ENCODE measurements at regions not wholly inside any gene's neighbourhood (a gene's known extent, or its start where the extent isn't known, plus 50 kb on each side); places are given as distances from the start of the nearest gene placed in this dataset.

GRCh38 chr14:87432698-87433097, 560.3 kb downstream of the GALC start:
- H3K9me3 ChIP-seq, result peaks cover 0 to 4% of the 10 kb centered on the region in 2 donors
- TF ChIP-seq POLR2AphosphoS5 (IDR thresholded peaks at IDR 0.05) (no peak), CTCF (IDR thresholded peaks at IDR 0.05) (no peak), POLR2A (IDR thresholded peaks at IDR 0.05) (no peak)
- no peak overlapping the region for H3K27ac ChIP-seq
- no peak overlapping the region for H3K4me3 ChIP-seq
- intact Hi-C loops (cut with DNase I; ENCODE audit: low total_unique reads), result no loop called here
- no peaks in the 10 kb centered on the region for H3K27me3 ChIP-seq
- DNase-seq (ENCODE audit: low spot score in 2 of 2), result no peak
- H3K4me1 ChIP-seq, result no peaks in the 10 kb centered on the region
- H3K36me3 ChIP-seq, result no peaks in the 10 kb centered on the region

GRCh38 chr14:87430810-87431209, 562.2 kb downstream of the GALC start:
- H3K27me3 ChIP-seq, result no peaks in the 10 kb centered on the region
- no peak for DNase-seq (ENCODE audit: low spot score in 2 of 2)
- TF ChIP-seq POLR2A (IDR thresholded peaks at IDR 0.05) (no peak), CTCF (IDR thresholded peaks at IDR 0.05) (no peak), POLR2AphosphoS5 (IDR thresholded peaks at IDR 0.05) (no peak)
- no peak overlapping the region for H3K27ac ChIP-seq
- no peaks in the 10 kb centered on the region for H3K4me1 ChIP-seq
- no peak overlapping the region for H3K4me3 ChIP-seq
- H3K9me3 ChIP-seq, result peaks cover 0 to 4% of the 10 kb centered on the region in 2 donors
- no peaks in the 10 kb centered on the region for H3K36me3 ChIP-seq
- intact Hi-C loops (cut with DNase I; ENCODE audit: low total_unique reads), result no loop called here

- Histone ChIP-seq H3K4me1 (no peaks in the 10 kb centered on the region), H3K27me3 (no peaks in the 10 kb centered on the region), H3K27ac (no peak overlapping the region), H3K36me3 (no peaks in the 10 kb centered on the region), H3K9me3 (peaks cover 0 to 4% of the 10 kb centered on the region in 2 donors), H3K4me3 (no peak overlapping the region)
- TF ChIP-seq CTCF (IDR thresholded peaks at IDR 0.05) (no peak), POLR2AphosphoS5 (IDR thresholded peaks at IDR 0.05) (no peak), POLR2A (IDR thresholded peaks at IDR 0.05) (no peak)
- intact Hi-C loops (cut with DNase I; ENCODE audit: low total_unique reads), result no loop called here
- no peak for DNase-seq (ENCODE audit: low spot score in 2 of 2)
These were observed 562.8 kb downstream of the GALC start for GRCh38 chr14:87430214-87430613.

- H3K27me3 ChIP-seq, result no peaks in the 10 kb centered on the region
- no peak overlapping the region for H3K27ac ChIP-seq
- peaks cover 4 to 5% of the 10 kb centered on the region in 2 donors for H3K9me3 ChIP-seq
- no peak for DNase-seq (ENCODE audit: low spot score in 2 of 2)
- intact Hi-C loops (cut with DNase I; ENCODE audit: low total_unique reads), result no loop called here
- H3K36me3 ChIP-seq, result no peaks in the 10 kb centered on the region
- TF ChIP-seq POLR2AphosphoS5 (IDR thresholded peaks at IDR 0.05) (no peak), CTCF (IDR thresholded peaks at IDR 0.05) (no peak), POLR2A (IDR thresholded peaks at IDR 0.05) (no peak)
- no peaks in the 10 kb centered on the region for H3K4me1 ChIP-seq
- H3K4me3 ChIP-seq, result no peak overlapping the region
These were observed 573.1 kb downstream of the GALC start for GRCh38 chr14:87419925-87420324.

GRCh38 chr14:87411370-87411769, 581.6 kb downstream of the GALC start:
- no peaks in the 10 kb centered on the region for H3K36me3 ChIP-seq
- intact Hi-C loops (cut with DNase I; ENCODE audit: low total_unique reads), result no loop called here
- H3K4me1 ChIP-seq, result no peaks in the 10 kb centered on the region
- no peaks in the 10 kb centered on the region for H3K9me3 ChIP-seq
- no peaks in the 10 kb centered on the region for H3K27me3 ChIP-seq
- H3K4me3 ChIP-seq, result no peak overlapping the region
- no peak overlapping the region for H3K27ac ChIP-seq
- TF ChIP-seq POLR2A (IDR thresholded peaks at IDR 0.05) (no peak), POLR2AphosphoS5 (IDR thresholded peaks at IDR 0.05) (no peak), CTCF (IDR thresholded peaks at IDR 0.05) (no peak)
- DNase-seq (ENCODE audit: low spot score in 2 of 2), result no peak

All from breast epithelium (tissue), 4 donors.